GM18858 (cell line): ENCODE measurements at regions not wholly inside any gene's neighbourhood (a gene's known extent, or its start where the extent isn't known, plus 50 kb on each side); places are given as distances from the start of the nearest gene placed in this dataset.

Experiments used
- ATAC-seq: cut with Tn5 transposase; IDR thresholded peaks from one replicate; pipeline ENCODE4 v1.9.1; 2021; ENCODE audit not compliant: unreplicated experiment

- no peak for ATAC-seq
Measured at GRCh38 chr3:150220799-150221198, 187.3 kb upstream of the TSC22D2 start.

GRCh38 chr3:150220041-150220440 is 188.1 kb upstream of the TSC22D2 start:
- no peak for ATAC-seq

DNA sequence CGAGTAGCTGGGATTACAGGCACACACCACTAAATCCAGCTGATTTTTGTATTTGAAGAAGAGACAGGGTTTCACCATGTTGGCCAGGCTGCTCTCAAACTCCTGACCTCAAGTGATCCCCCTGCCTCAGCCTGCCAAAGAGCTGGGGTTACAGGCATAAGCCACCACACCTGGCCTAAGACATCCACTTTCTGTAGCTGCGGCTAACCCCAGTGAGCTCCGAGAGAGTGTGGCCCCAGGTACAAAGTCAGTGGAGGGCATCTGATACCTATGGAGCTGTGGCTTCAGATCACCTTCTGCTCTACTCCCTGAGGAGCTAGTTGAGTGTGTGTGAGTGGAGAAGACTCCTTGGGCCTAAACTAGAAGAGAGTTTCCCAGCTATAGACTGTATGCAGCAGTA is 189.3 kb upstream of the TSC22D2 start:
- ATAC-seq = no peak

- no peak for ATAC-seq
Measured at GRCh38 chr3:150218236-150218635, 189.9 kb upstream of the TSC22D2 start.

GRCh38 chr3:150217691-150218090 is 190.4 kb upstream of the TSC22D2 start:
- ATAC-seq = no peak

GRCh38 chr3:150216866-150217600 is 191.1 kb upstream of the TSC22D2 start:
- no peak for ATAC-seq

DNA sequence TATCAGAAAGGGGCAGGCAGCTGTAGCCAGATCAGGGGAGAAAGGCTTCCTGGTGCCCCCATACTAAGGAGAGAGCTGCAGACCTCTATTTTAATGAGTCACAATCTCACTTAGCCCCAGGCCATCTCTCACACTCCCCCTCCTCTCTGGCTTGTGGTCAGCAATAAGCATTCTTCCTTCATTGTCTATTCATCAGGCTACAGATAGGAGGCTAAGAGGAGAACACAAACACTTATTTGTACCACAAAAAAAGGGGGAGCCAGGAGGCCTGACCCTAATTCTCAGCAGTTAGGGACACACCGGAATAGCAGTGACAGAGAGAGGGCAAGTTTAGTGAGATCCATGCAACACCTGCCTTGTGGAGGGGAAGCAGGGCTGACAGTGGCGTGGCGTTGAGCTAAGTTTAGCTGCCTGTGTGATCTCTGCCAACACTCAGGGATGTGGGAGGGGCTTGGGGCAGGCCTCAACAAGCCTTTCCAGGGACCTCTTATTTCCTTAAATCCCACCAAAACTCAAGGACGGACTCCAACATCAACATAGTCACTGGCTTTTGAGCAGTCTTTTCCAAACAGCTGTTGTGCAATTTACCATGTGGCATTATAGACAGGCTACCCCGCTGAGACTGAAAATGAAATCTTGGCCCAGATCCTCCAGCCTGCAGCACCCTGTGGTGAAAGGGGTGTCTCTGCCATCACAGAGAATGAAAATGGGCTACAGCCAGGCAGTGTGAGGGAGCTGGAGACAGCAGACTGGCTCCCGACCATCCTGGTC is 191.9 kb upstream of the TSC22D2 start:
- ATAC-seq = no peak

DNA sequence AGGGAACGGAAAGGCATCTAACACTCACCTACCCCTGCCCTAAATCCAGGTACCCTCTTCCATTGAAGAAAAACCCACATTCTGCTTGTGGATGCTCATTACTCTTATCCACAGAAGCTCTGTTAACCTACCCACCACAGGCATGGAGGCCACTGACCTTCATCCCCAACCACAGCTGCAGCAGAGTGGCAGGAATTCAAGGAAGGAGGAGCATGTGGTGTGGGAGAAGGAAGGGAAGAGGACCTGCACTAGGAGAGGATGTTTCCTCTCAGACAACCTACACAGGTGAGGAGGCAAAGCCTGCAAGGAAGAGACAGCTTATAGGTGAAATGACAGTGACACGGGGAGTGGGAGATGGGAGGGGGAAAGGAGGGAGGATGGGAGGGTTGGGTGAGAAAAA is 192.5 kb upstream of the TSC22D2 start:
- ATAC-seq = no peak

GRCh38 chr3:150213577-150213976 is 194.5 kb upstream of the TSC22D2 start:
- ATAC-seq = no peak

- ATAC-seq = no peak
Measured at GRCh38 chr3:150210461-150211110, 197.5 kb upstream of the TSC22D2 start.

GRCh38 chr3:150203273-150203672 is 204.8 kb upstream of the TSC22D2 start:
- ATAC-seq = no peak

DNA sequence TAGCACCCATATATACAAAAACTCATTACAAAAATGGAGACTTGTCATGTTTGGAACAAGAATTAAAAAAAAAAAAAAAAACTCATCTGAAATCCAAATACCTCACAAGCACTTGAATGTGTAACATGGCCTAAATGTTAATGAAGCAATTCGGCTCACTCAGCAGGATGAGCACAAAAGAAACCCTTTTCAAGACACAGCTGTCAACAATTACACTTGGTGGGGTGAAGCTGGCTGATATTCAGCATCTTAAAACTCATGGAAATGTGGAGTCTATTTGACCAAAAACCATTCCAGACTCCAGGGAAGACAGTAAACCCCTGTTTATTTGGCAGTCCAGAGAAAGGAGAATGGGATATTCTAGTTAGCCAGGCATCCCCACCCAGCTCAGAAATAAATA is 205.4 kb upstream of the TSC22D2 start:
- ATAC-seq = no peak

GRCh38 chr3:150194957-150195356 is 213.1 kb upstream of the TSC22D2 start:
- ATAC-seq = no peak

DNA sequence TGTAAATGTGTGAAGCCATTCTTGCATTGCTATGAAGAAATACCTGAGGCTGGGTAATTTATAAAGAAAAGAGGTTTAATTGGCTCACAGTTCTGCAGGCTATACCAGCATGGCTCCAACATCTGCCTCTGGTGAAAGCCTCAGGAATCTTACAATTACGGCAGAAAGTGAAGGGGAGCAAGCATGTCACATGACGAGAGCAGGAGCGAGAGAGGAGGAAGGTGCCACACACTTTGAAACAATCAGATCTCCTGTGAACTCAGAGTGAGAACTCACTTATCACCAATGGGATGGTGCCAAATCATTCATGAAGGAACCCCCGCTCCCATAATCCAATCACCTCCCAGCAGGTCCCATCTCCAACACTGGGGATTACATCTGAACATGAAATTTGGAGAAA is 213.6 kb upstream of the TSC22D2 start:
- ATAC-seq = no peak

- ATAC-seq = no peak
Measured at GRCh38 chr3:150184426-150185071, 213.9 kb upstream of the PFN2 start.

GRCh38 chr3:150183678-150184425 is 213.2 kb upstream of the PFN2 start:
- ATAC-seq = peak; percentile 49

DNA sequence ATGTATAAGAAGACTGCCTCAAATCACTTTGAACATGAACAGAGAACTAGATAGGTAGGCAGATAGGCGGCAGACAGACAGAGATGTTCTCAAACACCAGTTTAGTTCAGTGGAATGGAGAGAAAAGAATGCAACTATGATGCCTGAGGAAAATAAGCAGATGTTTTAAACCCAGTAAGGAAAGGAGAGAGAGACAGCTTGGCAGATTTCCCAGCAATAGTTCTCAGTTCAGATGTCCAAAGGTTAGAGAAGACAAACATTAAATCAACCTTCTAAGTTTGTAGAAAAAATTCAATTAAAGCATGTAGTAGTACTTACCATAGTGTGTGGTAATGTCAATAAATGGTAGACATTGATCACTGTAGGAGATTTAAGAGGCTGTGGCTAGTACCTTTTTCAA is 209.6 kb upstream of the PFN2 start:
- ATAC-seq = no peak

DNA sequence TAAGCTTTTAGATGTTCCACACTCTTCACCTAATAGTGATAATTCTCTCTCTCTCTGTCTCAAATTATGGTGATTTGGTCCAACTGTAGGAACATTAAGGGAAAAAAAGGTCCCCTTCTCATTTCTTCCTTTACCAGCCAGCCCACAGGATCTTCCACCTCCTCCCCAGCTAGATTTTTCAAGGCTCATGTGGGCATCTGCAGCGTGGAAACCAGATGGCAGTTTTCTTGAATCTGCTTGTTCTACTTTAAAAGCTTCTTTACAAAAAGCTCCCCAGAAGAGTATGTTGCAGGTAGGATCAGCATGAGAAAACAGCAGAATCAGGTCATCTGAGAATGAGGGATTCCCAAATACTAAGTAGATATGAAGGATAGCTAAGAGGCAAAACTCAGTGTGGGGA is 208.6 kb upstream of the PFN2 start:
- no peak for ATAC-seq

DNA sequence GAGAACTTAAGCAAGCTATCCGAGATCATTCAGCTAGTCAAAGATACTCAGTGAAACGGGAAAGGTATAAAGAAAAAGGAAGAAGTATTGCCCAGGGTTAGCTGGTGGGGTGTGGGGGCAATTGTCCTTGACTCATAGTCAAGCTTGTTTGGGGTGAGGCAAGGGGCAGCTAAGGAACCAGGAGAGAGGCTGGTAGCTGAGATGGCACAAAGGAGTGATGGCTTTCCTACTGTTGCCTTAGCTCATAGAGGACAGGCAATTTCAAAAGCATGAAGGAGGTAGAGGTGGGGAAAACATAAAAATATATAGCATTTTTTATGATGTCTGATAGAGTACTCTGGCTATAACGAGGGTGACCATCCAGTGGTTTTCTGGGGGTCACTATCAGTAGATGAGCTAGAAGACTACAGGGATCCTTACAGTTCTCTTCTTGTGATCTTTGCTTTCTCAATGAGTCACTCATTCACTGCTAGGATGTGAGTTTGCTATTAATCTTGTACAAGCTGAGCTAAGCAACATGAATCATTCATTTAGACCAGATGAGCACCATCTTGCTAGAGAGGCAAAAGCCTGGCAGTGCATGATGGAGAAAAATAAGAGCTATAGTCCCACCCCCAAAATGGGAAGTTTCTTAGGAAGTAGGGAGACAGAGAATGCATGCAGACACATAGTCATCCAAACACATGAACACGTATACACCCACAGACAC is 207.1 kb upstream of the PFN2 start:
- no peak for ATAC-seq

- ATAC-seq = no peak
Measured at GRCh38 chr3:150174179-150174578, 203.5 kb upstream of the PFN2 start.
